B cell (primary cell): ENCODE measurements at regions not wholly inside any gene's neighbourhood (a gene's known extent, or its start where the extent isn't known, plus 50 kb on each side); places are given as distances from the start of the nearest gene placed in this dataset.

Source experiments
- ATAC-seq: fragments of 200-7000 bp; cut with Tn5 transposase; one replicate; pipeline ENCODE4 v1.10.0; 2021; ENCODE audit warnings: low read depth, mild to moderate bottlenecking, moderate number of reproducible peaks, moderate library complexity
- CTCF ChIA-PET: fragments of 350-600 bp; sonication (Branson Sonifier 250); formaldehyde crosslinking; loops from one replicate; lab custom pipeline; 2021; ENCODE audit warnings: antibody characterized with exemption, inconsistent platforms; lab: Charles Lee
- POLR2A ChIA-PET: fragments of 350-600 bp; sonication (Branson Sonifier 250); formaldehyde crosslinking; loops from one replicate; lab custom pipeline; 2021; ENCODE audit warnings: antibody characterized with exemption; lab: Charles Lee
- DNase-seq: peaks from one replicate; pipeline ENCODE4 v3.0.0; 2013
- H2AFZ ChIP-seq: 2 replicates; pipeline ENCODE4 v1.6.1; 2012; ENCODE audit warnings: mild to moderate bottlenecking, low read depth, low read length; ENCODE audit not compliant: insufficient read depth, poor library complexity, severe bottlenecking
- H3K27ac ChIP-seq, 2 donors: 1 replicate in 1 of 2; 2 replicates in 1 of 2; pipeline ENCODE4 v1.5.1; 2012 to 2013; ENCODE audit warnings: low read length in 2 of 2, mild to moderate bottlenecking in 2 of 2, moderate library complexity in 1 of 2
- H3K27me3 ChIP-seq, 4 experiments: fragments of 200-600 bp in 1 of 4; sonication (generic) in 1 of 4; replicated peaks in 1 of 4; 1 replicate in 2 of 4; 2 replicates in 2 of 4; pipeline versions ENCODE4 v1.6.1 to v1.7.0; 2013 to 2016; ENCODE audit warnings: low read length in 3 of 4, mild to moderate bottlenecking in 2 of 4, mixed read lengths in 1 of 4, moderate library complexity in 1 of 4; ENCODE audit not compliant: insufficient read depth in 4 of 4, control insufficient read depth in 3 of 4; ENCODE audit errors: control extremely low read depth in 1 of 4
- H3K36me3 ChIP-seq, 2 experiments: replicated peaks in 1 of 2; 1 replicate in 1 of 2; 2 replicates in 1 of 2; pipeline versions ENCODE4 v1.6.1 to v1.7.1; 2013; ENCODE audit warnings: low read length in 1 of 2; ENCODE audit not compliant: insufficient read depth in 2 of 2, control insufficient read depth in 1 of 2; ENCODE audit errors: control extremely low read depth in 1 of 2, extremely low read depth in 1 of 2
- H3K4me1 ChIP-seq, 2 donors: fragments of 200-600 bp in 1 of 2; sonication (generic) in 1 of 2; 1 replicate in 1 of 2; 2 replicates in 1 of 2; pipeline versions ENCODE4 v1.5.1 to v1.6.1; 2013 to 2017; ENCODE audit warnings: low read length in 2 of 2; ENCODE audit not compliant: control insufficient read depth in 2 of 2, insufficient read depth in 2 of 2
- H3K4me2 ChIP-seq: replicated peaks from 2 replicates; pipeline ENCODE3; 2012; ENCODE audit warnings: mild to moderate bottlenecking, low read depth, low read length; ENCODE audit not compliant: poor library complexity, severe bottlenecking
- H3K4me3 ChIP-seq, 5 experiments: fragments of 200-600 bp in 1 of 5; sonication (generic) in 1 of 5; 1 replicate in 3 of 5; 2 replicates in 2 of 5; pipeline versions ENCODE4 v1.5.1 to v1.7.0; 2011 to 2016; ENCODE audit warnings: low read length in 4 of 5, mild to moderate bottlenecking in 4 of 5, low read depth in 2 of 5, control low read depth in 1 of 5, moderate library complexity in 1 of 5; ENCODE audit not compliant: insufficient read depth in 1 of 5; ENCODE audit errors: control extremely low read depth in 1 of 5, extremely low read depth in 1 of 5
- H3K79me2 ChIP-seq: fragments of 200-600 bp; sonication (generic); one replicate; pipeline ENCODE4 v1.6.0; 2016; ENCODE audit warnings: low read length; ENCODE audit not compliant: control insufficient read depth, insufficient read depth
- H3K9ac ChIP-seq: fragments of 200-600 bp; sonication (generic); 2 replicates; pipeline ENCODE4 v1.6.1; 2017; ENCODE audit warnings: mild to moderate bottlenecking, low read length, moderate library complexity
- H3K9me3 ChIP-seq, 3 donors: one replicate each; pipeline versions ENCODE4 v1.6.1 to v1.7.1; 2013; ENCODE audit warnings: low read length in 2 of 3; ENCODE audit not compliant: control insufficient read depth in 2 of 3, insufficient read depth in 1 of 3; ENCODE audit errors: control extremely low read depth in 1 of 3
- H4K20me1 ChIP-seq: 2 replicates; pipeline ENCODE4 v1.6.0; 2012; ENCODE audit warnings: mild to moderate bottlenecking, low read length; ENCODE audit not compliant: insufficient read depth, control insufficient read depth, poor library complexity, severe bottlenecking
- H3K27ac Mint-ChIP-seq: one replicate; pipeline ENCODE4 v1.8.0; 2021; ENCODE audit warnings: mixed read lengths
- H3K27me3 Mint-ChIP-seq: one replicate; pipeline ENCODE4 v1.8.0; 2021; ENCODE audit warnings: mixed read lengths
- H3K4me1 Mint-ChIP-seq: one replicate; pipeline ENCODE4 v1.8.0; 2021; ENCODE audit warnings: mixed read lengths
- H3K4me3 Mint-ChIP-seq: one replicate; pipeline ENCODE4 v1.8.0; 2021; ENCODE audit warnings: mixed read lengths
- H3K9me3 Mint-ChIP-seq: one replicate; pipeline ENCODE4 v1.8.0; 2022; ENCODE audit warnings: mixed read lengths; ENCODE audit not compliant: insufficient read depth
- EZH2 ChIP-seq: IDR thresholded peaks from 2 replicates; pipeline ENCODE4 v1.6.1; 2012; ENCODE audit warnings: borderline replicate concordance, low read depth, mild to moderate bottlenecking, moderate library complexity, low read length; ENCODE audit not compliant: insufficient read depth, poor library complexity, severe bottlenecking
- WGBS: methylation state at CpG from one replicate; pipeline ENCODE4 v1.1.5; 2013; ENCODE audit warnings: missing lambda C conversion rate; ENCODE audit not compliant: insufficient coverage; 5-methylcytosine and 5-hydroxymethylcytosine counted together
- intact Hi-C: fragments of 100-400 bp; cut with micrococcal nuclease; formaldehyde crosslinking; loops from one replicate; pipeline ENCODE4 v1.10.0; 2022
- TF ChIP-seq, protein P1 (sequence below): fragments of 200-600 bp; IDR thresholded peaks from one replicate; pipeline ENCODE4 v1.8.0; 2022; ENCODE audit warnings: antibody characterized with exemption, mild to moderate bottlenecking

DNA sequence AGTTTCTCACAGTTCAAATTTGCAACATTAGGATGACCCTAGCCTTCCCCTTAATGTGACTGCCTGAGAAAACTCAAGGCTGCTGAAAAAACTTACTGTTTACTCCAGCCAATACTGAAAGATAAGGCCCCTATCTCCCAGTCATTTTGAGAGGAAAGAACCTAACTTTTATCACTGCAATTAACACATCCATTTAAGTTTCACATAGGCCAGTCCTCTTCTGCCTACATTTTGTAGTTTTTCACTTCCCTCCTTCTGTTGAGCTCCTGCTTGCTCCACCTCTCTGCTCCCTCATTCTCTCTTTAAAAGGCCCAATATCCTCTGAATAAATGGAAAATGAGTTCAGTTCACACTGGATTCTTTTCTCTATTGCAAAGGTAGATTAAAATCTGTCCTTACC, 1996.2 kb upstream of the FLRT2 start:
- Histone ChIP-seq H3K9me3 (peaks cover 0 to 3% (median 0%) of the 10 kb centered on the region in 3 donors), H3K9ac (no peak overlapping the region), H3K79me2 (no peaks in the 10 kb centered on the region), H3K27me3 (no peaks in the 10 kb centered on the region), H3K27ac (no peak overlapping the region), H3K4me2 (no peak overlapping the region), H3K4me3 (no peak overlapping the region), H2AFZ (no peak overlapping the region), H3K36me3 (no peaks in the 10 kb centered on the region), H4K20me1 (no peaks in the 10 kb centered on the region), H3K4me1 (no peaks in the 10 kb centered on the region)
- DNase-seq (no peak), ATAC-seq (no peak)
- ChIA-PET POLR2A (no interaction called here), CTCF (no interaction called here)
- Mint-ChIP-seq H3K4me3 (no peak overlapping the region), H3K9me3 (peaks cover 2% of the 10 kb centered on the region), H3K27ac (no peak overlapping the region), H3K27me3 (no peaks in the 10 kb centered on the region), H3K4me1 (no peaks in the 10 kb centered on the region)
- no peak for TF ChIP-seq EZH2
- TF ChIP-seq, protein P1, sequence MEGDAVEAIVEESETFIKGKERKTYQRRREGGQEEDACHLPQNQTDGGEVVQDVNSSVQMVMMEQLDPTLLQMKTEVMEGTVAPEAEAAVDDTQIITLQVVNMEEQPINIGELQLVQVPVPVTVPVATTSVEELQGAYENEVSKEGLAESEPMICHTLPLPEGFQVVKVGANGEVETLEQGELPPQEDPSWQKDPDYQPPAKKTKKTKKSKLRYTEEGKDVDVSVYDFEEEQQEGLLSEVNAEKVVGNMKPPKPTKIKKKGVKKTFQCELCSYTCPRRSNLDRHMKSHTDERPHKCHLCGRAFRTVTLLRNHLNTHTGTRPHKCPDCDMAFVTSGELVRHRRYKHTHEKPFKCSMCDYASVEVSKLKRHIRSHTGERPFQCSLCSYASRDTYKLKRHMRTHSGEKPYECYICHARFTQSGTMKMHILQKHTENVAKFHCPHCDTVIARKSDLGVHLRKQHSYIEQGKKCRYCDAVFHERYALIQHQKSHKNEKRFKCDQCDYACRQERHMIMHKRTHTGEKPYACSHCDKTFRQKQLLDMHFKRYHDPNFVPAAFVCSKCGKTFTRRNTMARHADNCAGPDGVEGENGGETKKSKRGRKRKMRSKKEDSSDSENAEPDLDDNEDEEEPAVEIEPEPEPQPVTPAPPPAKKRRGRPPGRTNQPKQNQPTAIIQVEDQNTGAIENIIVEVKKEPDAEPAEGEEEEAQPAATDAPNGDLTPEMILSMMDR: no peak
- intact Hi-C loops: no loop called here

DNA sequence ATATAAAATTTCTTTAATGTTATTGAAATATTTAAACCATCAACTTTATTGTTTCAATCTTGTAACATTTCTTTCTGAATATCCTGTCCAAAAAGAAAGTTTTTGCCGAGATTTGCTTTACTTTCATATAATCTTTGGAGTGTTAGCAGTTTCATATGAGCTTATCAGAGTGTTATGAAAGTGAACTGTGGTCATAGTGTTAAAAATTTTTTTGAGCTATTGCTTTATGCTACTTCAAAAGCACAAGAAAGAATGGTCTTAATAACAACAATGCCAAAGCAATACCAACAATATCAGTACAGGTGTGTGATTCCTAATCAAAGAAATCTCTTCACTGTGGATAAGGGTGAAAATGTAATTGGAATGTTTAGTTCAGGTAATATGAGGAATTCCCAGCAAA, 1994.9 kb upstream of the FLRT2 start:
- Histone ChIP-seq H3K36me3 (no peaks in the 10 kb centered on the region), H3K4me1 (no peaks in the 10 kb centered on the region), H4K20me1 (no peaks in the 10 kb centered on the region), H3K9me3 (peaks cover 0 to 3% (median 0%) of the 10 kb centered on the region in 3 donors), H3K9ac (no peak overlapping the region), H2AFZ (no peak overlapping the region), H3K27ac (no peak overlapping the region), H3K79me2 (no peaks in the 10 kb centered on the region), H3K27me3 (no peaks in the 10 kb centered on the region), H3K4me3 (no peak overlapping the region), H3K4me2 (no peak overlapping the region)
- ATAC-seq (no peak), DNase-seq (no peak)
- TF ChIP-seq EZH2: no peak
- TF ChIP-seq, protein P1: no peak
- no peak overlapping the region for H3K4me3 Mint-ChIP-seq
- ChIA-PET CTCF (no interaction called here), POLR2A (no interaction called here)
- no peak overlapping the region for H3K27ac Mint-ChIP-seq
- WGBS: no CpG with 5 or more reads among the region's 1 CpG
- intact Hi-C loops: no loop called here
- no peaks in the 10 kb centered on the region for H3K27me3 Mint-ChIP-seq
- H3K9me3 Mint-ChIP-seq: peaks cover 1% of the 10 kb centered on the region
- H3K4me1 Mint-ChIP-seq: no peaks in the 10 kb centered on the region
